Putamen (tissue), 1 donor: ENCODE measurements at regions not wholly inside any gene's neighbourhood (a gene's known extent, or its start where the extent isn't known, plus 50 kb on each side); places are given as distances from the start of the nearest gene placed in this dataset.
"Not testable (repeated sequence)": the region's sequence is repeated elsewhere in the genome, so short reads cannot be mapped to it uniquely, and the experiment has no call there.

Experiments
- DNase-seq: peaks from one replicate; pipeline ENCODE4 v3.0.0-alpha.2; 2016; ENCODE audit warnings: low spot score

DNA sequence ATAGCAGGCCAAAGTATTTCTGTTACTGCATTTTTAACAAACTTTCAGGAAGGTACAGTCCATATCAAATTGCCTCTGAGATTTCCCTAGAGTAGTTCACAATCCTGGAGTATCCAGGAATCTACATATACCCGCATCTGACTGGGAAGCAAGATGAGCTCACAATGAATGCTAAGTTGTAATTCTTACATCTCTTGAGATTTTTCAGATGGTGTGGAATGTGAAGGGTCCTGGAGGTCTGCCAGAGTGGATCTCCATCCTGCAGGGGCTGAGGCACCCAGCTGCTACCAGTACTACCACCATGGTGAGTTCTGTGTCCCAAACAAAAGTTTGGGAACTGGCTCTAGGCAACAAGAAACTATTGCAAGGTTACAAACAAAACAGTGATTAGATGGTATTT, 156.7 kb upstream of the CCDC54 start:
- DNase-seq, result no peak

DNA sequence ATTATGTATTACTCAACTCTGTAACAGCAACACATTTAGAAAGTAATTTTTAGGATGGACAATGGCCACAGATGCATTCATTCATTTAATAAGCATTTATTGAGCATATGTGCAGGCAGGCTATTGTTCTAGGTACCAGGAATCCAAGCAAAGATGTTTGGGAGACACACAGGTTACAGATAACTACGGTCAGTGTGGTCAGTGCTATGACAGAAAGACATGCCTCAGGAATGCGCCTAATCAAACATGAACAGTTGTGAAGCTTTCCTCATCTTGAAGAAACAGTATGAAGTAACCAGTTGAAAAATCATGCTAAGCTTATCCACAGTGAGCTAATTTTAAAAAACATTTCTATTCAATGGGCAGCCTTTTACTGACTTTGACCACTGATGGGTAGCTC, 155.4 kb upstream of the CCDC54 start:
- DNase-seq, result no peak

DNA sequence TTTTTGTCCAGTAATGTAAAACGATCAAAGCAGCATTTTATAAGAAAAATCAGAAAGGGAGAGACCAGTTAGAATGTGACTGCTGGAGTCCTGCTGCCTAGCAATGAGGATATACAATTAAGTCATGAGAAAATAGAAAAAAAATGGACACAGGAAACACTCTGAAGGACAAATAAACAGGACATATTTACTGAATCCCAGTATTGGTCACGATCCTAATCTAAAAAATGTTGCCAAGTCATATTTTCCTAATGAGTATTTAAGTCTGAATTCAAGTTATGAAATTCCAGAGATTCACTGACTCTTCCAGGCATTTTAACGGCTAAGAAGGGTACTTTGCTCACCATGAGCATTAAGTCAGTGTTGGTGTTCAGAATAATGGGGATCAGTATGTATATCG, 154.3 kb upstream of the CCDC54 start:
- DNase-seq, result no peak

DNA sequence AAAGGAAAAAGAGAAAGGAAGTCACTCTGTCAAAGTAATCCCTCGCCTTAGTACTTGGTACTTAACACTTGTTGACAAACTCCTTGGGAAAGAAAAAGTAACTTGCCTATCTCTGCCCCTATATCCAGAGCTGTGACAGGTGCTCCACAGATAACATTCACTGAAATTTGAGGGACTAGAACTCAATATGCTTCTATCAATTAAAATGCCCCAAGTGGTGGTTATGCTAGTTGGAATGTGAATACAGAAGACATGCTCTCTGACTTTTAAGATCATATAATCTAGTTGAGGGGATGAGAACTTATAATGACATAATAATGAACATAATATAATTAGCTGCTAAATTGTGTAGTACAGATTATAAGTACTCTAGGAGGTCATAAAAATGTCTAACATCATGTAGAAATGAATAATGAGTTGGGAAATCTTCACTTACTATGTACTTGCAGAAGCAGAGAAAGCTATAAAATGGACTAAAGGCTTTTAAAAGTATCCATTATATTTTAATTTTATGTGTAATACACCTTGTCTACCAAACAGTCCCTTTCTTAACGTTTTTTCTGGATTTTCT, 153.1 kb upstream of the CCDC54 start:
- no peak for DNase-seq

DNA sequence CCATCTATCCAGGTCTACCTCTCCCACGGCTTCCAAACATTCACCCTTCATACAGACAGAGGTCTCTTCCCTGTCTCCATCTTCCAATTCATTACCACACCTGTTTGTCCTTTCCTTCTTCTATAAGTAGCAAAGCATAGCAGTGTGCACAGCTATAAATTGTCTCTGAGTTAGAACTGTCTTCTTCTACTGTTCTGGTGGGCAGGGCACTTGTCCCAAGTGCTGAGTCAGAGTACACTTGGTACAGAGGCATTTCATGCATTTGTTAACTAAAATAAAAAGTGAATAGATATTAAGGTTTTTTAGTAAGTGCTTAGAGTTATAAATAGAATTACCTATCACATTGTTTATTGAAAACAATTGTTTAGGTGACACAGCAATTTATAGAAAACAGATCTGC, 150.1 kb upstream of the CCDC54 start:
- no peak for DNase-seq

DNA sequence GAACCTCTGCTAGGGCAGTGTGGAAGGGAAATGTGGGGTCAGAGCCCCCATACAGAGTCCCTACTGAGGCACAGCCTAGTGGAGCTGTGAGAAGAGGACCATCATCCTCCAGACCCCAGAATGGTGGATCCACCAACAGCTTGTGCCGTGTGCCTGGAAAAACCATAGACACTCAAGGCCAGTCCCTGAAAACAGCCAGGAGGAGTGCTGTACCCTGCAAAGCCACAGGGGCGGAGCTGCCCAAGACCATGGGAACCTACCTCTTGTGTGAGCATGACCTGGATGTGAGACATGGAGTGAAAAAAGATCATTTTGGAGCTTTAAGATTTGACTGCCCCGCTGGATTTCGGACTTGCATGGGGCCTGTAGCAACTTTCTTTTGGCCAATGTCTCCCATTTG, 143.4 kb upstream of the CCDC54 start:
- not testable (repeated sequence) for DNase-seq

DNA sequence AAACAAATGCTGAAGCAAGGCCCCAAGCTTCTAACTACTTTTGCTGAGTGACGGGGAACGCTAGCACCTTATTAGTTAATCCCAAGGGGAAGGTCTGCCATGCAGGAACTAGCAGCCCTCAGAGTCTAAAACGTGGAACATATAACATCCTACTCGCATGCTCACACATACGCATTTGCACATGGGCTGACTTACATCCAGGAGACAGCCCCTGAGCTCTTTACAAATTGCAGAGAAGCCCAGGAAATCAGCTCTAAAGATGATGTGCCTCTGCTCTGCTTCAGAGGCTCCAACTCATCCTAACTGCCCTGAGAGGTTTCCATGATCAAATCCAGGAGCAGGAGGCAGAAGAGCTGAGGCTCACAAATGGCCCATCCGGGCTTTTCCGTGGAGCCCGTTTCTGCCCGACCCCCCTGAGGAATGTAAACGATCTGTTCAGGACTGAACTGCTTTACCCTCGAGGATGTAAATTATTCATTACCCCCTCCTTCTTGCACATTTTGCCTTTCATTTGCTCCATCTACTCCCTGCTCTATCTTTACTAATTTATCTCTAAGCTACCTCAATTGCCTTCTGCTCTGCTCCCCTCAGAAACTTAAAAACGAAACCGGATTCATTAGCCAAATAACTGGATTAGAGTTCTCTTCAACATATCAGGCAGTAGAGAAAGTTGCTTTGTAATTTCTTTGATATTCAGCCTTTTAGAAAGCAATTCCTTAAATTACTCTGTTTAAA, 141.9 kb upstream of the CCDC54 start:
- DNase-seq, result peak; percentile 44

DNA sequence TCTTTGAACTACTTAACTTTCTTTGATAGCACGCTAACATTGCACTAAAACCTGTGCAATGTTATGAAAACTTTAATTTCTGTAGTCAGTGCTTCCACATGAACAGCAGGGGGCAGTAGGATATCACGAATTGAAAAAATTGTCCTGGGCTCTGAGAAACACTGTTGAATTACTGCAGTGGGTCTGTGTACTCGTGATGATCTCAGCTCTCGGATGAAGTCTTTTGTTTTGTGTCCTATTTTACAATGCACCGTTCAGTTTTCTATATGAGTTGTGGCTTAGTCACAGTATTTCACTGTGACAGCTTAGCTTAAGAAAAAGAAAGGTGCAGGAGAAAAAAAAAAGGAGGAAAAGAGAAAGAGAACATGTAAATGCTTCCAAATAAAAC, 141.3 kb upstream of the CCDC54 start:
- DNase-seq, result peak; percentile 96

DNA sequence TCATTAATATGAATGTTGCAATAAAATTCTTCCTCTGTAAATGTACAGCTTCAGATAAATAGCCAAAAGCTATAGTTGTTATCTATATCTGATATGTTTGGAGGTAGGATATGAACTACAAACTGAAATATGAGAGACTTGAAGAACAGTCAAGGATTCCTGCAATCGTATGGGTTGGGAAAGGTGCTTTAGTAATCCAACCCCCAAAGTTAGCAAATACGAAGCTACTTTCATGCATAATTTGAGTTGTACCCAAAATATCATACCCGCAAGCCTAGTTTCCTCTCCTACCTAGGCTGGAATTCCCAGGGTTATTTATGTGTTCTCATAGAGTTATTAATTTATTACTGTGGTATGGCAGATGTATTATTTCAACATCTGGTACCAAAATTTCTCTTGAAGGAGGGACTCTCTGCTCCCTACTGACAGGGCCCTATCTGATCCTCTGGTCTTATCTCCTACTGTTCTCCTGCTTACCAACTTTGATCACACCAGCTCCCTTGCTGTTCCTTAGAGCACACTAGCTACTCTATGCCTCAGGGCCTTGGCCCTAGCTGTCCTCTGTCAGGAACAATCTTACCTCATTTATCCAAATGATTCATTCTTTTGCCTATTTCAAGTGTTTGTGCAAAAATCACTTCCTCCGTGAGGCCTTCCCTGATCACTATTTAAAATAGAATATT, 140.4 kb upstream of the CCDC54 start:
- DNase-seq, result peak; percentile 29

DNA sequence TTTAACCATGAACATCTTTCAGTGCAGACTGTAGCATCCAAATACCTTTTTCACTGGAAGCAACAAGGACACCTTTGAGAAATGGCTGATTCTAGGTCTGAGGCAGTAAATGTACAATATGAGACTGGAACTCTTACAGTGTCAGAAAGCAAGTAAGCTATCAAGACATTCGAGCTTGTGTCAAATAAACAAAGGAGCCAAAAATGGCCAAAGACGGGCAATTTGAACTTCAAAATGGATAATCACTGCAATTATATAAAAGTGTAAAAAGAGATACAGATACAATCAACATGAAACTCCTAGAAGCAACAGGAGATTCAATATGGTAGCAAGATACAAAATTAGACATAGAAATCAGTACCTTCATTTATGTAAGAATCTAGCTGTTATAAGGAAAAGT, 138.5 kb upstream of the CCDC54 start:
- no peak for DNase-seq

DNA sequence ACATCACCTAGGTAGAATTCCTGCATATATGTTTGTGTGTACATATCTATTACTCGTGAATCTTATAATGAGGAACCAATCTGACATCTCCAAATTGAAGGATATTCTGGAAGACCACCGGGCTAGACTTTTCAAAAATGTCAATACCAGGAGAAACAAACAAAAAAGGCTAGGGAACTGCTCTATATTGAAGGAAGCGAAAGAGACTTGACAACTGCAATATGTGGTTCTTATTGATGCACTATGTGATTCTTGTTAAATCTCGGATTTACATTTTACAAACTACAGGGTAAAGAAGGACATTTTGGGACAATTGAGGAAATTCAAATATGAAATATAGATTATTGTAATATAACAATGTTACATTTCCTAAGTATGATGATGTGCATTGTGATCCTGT, 137.5 kb upstream of the CCDC54 start:
- DNase-seq, result peak; percentile 29

DNA sequence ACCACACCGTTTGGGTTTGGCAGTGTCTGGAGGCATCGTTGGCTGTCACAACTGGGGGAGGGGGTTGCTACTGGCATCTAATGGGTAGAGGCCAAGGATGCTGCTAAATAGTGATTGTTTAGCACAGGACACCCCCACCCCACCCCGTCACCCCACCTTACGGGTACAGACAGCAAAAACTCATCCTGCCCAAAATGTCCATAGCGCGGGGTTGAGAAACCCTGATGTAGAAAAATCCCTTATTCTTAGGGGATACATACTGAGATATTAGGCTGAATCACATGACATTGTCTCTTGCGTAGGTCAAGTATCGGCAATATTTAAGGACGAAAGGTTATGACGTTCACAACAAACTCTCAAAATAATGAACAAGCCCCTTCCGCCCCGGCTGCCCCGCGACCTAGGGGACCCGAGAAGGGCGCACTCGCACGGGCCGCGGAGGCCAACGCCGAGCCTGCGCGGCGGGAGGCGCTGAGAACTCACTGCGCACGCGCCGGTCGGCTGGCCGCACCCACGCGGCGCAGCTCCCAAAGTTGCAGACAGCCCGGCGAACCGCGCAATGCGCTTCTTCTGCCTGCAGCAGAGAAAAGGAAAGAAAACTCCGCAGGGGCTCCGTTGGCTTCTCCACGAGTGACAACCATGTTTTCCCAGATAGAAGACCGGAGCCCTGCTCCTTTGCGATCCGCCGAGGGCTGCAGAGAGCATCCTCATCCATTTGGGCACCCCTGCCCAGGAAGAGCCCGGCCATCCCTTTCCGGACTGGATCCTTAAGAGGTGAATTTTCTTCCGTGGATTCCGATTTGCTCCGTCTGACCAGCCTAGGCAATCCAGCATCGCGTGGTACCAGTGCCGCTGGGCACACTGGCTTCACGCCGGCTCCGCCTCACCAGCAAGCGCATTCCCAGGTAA, 136.8 kb upstream of the CCDC54 start:
- DNase-seq, result peak; percentile 89

DNA sequence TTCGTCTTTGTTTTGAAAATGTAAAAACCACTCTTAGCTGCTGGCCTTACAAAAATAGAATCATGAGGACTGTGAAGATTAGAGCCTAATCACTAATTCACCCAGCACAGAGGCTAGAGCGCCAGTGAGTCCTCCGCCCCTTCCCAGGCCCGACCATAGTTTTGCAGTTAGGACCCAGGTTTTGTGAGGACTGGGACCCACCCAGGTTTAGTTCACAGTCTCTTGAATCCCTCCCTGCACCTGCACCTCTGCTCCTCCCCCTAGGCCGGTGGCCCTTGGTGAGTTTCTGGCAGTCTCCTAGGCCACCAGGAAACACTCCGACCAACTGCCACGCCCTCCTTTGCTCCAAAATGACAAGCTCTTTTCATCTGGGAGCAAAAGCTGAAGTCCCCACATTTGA, 136.0 kb upstream of the CCDC54 start:
- peak; percentile 24 for DNase-seq

DNA sequence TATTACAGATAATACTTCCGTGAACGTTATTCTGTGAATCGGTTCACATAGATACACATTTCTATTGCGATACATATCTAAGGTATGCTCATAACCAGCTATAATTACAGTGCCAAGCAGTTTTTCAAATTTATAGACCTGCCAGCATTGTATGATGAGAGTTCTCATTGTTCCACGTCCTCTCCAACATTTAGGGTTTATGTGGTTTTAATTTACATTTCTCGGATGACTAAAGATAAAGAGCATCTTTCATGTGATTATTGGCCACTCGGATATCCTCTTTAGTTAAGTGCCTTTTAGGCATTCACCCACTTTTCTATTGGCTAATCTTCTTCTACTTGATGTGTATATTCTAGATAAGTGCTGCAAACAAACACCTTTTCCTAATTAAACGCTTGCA, 134.7 kb upstream of the CCDC54 start:
- no peak for DNase-seq

DNA sequence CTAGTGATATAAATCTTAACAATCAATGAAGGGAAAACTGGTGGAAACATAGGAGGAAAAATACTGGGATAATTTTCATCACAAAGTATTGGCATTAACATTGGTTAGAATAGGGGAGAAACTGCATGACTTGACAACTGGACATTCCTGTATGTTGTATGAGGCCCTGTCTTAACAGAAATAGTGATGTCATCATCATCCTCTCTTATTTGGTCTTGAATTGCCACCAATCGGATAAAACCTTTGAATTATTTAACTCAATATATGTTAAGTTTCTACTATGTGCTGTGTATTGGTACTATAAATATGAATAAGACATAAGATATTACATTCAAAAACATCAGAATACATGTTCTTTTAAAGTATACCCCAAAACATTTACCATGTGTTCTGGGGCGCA, 130.1 kb upstream of the CCDC54 start:
- no peak for DNase-seq

DNA sequence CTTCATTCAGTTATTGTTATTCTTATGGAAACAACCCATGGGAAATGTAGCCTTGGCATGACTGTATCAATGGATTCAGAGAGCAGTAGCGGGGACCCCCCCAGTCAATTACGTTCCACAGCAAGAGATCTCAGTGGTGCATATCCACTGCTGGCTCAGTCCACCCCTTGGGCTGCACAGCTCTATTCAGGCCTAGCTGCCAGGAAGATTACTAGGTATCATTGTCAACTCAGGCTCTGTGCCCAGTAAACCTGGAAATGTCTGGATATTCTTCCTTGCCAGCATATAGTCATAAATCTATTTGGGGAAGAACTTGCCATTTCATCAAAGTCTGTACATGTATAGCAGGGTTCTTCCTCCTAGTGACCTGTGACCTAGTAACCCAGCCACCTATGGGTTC, 128.1 kb upstream of the CCDC54 start:
- no peak for DNase-seq

DNA sequence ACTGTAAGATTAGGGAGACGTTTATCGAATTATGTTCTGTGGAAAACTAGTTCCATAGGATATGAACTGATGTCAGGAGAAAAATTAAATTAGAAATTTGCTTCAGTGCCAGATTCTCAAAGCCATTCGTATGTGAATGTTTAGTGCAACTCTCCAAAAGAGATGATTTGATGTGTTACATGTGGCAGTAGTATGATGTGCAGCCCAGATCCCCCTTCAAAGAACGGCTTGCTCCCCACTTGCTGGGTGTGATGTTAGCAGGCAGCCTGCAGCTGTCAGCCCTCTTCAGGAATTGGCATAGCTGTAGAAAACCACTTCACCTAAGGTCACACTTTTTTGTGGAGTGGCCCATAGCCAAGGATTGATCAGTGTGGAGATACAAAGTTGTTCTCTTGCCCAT, 127.0 kb upstream of the CCDC54 start:
- no peak for DNase-seq

DNA sequence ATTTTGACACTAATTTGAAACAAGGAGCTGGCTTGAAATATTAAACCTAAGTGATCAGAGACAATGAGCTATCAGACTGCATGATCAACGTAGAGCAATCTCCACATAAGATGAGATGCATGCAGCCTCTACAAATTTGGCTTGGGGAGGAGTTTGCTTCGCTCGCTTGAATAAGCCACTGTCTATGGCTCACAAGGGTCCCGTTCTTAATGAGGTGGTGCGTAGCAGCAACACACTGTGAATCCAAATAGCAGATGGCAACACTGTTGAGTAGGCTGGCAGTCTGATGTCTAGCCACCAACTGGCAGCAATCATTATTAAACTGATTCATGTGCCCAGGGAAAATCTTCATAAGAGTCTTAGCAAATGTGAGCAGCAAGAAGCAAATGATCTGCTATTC, 125.4 kb upstream of the CCDC54 start:
- peak; percentile 41 for DNase-seq

DNA sequence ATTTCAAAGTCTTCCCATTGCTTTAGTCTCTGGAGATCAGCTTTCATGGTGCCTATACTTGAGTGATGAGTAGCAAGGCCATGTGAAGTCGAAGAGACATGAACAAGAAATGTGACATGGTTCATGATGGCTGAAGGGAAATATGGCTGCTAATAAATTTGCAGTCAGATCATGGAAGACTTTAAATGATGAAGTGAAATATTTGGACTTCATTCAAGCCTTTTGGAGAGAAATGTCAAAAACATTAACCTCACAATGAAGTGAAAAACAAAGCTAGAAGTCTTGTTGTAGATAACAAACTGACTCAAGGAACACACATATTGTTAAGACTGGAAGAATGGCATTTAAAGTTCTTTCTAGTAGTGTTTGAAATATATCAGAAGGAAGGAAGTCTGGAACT, 120.3 kb upstream of the CCDC54 start:
- DNase-seq, result no peak

DNA sequence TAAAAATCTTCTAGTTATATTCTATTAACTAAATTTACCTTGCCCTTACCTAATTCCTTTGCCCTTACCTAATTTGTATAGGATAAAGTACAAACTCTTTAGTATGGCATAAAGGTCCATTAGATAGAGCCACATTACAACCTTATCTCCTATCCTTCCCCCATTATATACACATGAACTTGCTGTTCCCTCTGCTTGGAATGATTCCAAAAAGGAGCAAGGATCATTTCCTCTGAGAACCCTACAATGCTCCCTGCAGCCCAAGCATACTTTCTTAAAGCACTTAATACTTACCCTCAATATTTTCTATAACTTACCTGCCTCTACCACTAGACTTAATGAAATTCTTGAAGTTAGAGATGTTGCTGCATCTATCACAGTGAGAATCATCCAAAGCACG, 118.9 kb upstream of the CCDC54 start:
- DNase-seq, result no peak

DNA sequence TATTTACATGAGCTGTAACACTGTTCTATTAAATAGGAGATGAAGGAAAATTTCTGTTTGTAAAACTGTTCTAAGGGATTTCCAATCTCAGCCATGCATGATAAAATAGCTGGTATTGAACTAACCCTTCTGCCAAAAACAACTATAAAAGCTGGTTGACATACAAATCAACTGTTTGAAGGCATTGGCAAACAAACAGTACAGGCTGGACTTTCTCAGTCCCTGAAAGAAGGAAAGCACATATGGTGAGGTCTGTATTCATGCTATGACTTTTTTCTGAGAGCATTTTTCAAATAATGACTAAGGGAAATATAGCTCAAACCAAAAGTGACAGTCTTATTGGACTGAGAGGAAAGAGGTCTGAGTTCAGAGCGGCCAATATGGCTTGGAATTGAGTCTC, 117.0 kb upstream of the CCDC54 start:
- DNase-seq, result no peak

DNA sequence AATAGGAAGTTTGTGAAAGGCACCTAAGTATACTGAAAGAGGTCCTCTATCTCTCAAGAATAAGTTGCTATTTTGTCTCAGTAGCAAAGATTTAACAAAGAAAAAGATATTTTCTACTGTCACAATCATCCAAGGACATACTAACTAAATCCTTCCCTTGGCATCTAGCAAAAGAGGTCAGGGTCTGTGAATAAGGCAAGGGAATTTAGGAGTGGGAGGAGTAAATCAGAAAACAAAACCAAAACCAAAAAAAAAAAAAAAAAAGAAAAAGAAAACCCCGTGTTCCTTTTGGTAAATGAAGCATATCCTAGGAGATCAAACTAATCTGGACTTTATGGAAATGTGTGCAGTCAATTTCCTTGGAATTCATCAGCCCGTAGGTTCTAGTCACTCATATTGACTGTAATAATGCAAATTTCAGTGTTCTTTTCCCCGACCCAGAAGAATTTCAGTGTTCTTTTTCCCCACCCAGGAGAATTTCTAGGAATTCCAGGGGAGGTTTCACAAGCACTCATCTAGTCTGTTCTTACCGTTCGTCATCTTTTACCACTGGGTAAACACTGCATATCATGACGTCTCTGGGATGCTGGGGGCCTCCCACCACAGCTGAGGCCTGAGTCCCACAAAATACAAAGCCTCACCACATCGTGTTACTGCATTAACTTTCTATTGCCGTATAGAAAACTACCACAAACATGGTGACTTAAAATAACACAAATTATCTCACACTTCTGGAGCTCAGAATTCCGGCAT, 113.8 kb upstream of the CCDC54 start:
- DNase-seq, result no peak
